GM21825 (cell line): ENCODE measurements at regions not wholly inside any gene's neighbourhood (a gene's known extent, or its start where the extent isn't known, plus 50 kb on each side); places are given as distances from the start of the nearest gene placed in this dataset.
"Not testable (repeated sequence)": the region's sequence is repeated elsewhere in the genome, so short reads cannot be mapped to it uniquely, and the experiment has no call there.

Experiments
- ATAC-seq: cut with Tn5 transposase; IDR thresholded peaks from one replicate; pipeline ENCODE4 v1.9.1; 2021; ENCODE audit warnings: mild to moderate bottlenecking, moderate library complexity; ENCODE audit not compliant: unreplicated experiment

- ATAC-seq = no peak
These were observed 900.3 kb downstream of the IPMK start for GRCh38 chr10:57367412-57367811.

- no peak for ATAC-seq
These were observed 904.9 kb downstream of the IPMK start for GRCh38 chr10:57362811-57363210.

DNA sequence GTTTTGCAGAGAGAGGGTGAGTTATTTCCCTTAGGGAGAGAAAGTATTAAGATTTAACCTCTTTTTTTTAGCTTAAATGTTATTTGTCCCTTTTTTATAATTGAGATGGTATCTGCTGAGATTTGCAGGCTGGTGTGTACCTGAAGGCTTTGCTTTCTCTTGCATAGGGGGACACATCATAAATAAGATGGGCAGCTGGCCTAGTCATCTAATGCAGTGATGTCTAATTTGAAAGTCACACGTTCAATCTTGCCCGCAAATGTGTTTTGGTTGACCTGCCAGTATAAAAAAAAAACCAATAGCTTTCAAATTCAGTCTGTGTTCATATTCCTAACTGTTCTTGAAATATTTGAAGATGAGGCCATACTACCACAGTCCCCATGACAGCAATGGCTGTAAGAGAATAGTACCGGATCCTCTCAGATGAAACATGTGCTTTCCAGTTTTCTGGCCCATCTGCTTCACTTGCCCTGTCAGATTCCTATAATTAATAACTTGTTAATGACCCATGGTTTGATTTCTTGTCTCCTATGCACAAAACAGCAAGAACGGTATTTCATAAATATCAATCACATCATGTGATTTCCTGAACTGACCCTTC, 914.2 kb downstream of the IPMK start:
- no peak for ATAC-seq

- no peak for ATAC-seq
These were observed 916.6 kb downstream of the IPMK start for GRCh38 chr10:57351076-57351475.

- ATAC-seq = no peak
These were observed 926.4 kb downstream of the IPMK start for GRCh38 chr10:57341294-57341693.

GRCh38 chr10:57338823-57339558, 928.7 kb downstream of the IPMK start:
- peak; percentile 73 for ATAC-seq

DNA sequence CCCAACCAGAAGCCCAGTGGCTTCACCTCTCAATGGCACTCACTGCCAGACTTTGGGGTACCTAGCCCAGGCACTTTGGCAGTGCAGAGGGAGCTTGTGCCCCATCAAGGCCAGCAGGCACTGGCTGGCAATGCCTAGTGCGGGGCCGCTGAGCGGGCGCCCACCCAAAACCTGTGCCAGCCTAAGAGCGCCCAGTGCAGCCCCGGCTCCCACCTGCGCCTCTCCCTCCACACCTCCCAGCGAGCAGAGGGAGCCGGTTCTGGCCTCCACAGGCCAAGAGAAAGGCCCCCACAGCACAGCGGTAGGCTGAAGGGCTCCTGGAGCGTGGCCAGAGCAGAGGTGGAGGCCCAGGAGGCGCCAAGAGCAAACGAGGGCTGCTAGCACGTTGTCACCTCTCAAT, 930.8 kb downstream of the IPMK start:
- ATAC-seq = no peak

DNA sequence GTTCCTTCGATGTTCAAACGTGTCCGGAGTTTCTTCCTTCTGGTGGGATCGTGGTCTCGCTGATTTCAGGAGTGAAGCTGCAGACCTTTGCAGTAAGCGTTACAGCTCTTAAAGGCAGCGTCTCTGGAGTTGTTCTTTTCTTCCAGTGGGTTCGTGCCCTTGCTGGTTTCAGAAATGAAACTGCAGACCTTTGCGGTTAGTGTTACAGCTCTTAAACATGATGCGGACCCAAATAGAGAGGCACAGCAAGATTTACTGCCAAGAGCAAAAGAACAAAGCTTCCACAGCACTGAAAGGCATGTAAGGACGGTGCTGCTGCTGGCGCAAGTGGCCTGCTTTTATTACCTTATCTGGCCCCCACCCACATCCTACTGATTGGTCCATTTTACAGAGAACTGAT, 931.4 kb downstream of the IPMK start:
- ATAC-seq = no peak

- ATAC-seq = no peak
These were observed 933.2 kb downstream of the IPMK start for GRCh38 chr10:57334523-57334922.

DNA sequence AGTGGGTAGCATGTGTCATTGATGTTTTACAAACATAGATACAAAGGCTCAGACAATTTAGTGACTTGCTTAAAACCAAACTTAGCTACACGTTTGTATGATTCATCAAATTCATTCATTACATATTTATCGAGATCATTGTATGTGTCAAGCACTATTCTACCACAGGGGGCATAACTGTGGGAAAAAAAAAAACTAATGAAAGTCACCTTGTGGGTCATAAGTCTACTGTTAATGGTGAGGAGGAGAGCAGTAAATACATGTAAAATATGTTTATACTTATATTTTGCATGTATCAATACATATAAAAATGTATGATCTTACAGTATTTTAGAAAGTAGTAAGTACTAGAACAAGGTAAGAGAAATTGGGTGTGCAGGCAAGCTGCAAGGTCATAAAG, 933.8 kb downstream of the IPMK start:
- ATAC-seq = no peak

GRCh38 chr10:57321400-57321854, 946.3 kb downstream of the IPMK start:
- ATAC-seq = not testable (repeated sequence)

- ATAC-seq = no peak
These were observed 947.3 kb downstream of the IPMK start for GRCh38 chr10:57320416-57320815.

- ATAC-seq = no peak
These were observed 953.0 kb upstream of the ZWINT start for GRCh38 chr10:57314046-57314445.

DNA sequence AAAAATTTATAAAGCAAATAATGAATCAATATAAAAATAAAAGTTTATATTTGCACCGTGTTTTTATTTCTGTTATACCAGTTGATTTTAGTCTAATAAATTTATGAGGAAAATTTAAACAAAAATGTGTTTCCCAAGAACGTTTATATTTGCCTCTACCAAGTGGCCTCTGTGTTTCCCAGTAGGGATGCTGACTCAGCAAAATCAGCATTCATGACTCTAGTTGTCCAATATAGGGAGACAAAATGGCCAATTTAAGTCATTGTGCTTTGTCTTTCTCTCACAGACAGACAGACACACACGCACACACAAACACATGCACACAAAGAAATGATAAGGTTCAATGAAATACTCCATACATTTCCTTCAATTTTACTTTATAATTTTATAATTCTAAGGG, 942.5 kb upstream of the ZWINT start:
- ATAC-seq = no peak

DNA sequence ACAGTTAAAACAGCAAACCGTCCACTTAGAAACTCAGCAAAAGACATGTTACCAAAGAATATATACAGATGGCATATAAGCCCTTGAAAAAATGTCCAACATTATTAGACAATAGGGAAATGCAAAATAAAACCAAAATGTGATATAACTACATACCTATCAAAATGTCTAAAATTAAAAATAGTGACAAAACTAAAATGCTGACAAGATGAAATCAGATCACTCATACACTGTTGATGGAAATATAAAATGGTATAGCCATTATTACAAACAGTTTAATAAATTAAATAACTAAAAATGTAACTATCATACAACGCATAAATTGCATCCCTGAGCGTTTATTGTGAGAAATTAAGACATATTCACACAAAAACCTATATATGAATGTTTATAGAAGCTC, 939.7 kb upstream of the ZWINT start:
- ATAC-seq = no peak

- ATAC-seq = no peak
These were observed 933.6 kb upstream of the ZWINT start for GRCh38 chr10:57294698-57295097.

- no peak for ATAC-seq
These were observed 927.7 kb upstream of the ZWINT start for GRCh38 chr10:57288754-57289153.

DNA sequence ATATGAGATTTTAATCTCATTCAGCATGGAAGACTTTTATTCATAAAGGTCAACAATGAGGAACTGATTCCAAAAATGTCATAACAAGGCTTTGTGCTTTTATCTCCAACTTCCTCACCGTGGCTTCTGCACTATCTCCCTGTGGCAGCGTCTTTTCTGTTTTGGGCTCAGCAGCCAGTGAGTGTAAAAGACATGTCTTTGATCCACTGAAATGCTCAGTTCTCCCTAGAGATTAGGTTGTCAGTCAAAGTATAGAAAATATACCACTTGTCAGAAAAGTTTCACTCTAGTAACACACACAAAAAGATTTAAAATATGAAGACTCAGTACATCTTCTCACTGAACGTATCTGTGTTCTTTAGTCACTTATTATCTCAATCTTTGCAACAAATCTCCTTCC, 901.8 kb upstream of the ZWINT start:
- no peak for ATAC-seq

DNA sequence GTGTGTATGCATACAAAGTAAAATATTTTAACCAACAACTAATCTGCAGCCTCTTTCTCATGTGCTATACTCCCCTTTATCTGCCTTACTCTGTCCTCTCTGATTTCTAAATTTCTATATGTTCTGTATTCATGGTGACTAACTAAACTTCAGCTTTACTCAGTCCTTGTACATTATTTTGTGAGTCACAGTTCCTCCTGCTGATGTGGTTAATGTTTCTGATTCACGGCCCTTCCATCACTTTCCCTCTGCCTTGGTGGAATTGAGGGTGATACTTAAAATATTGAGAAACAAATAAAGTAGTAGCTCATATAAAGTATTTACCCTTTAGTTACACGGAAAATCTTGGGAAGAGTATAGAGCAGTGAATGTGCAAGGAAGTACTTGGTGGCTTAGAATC, 899.1 kb upstream of the ZWINT start:
- no peak for ATAC-seq

- ATAC-seq = no peak
These were observed 888.7 kb upstream of the ZWINT start for GRCh38 chr10:57249615-57250281.

DNA sequence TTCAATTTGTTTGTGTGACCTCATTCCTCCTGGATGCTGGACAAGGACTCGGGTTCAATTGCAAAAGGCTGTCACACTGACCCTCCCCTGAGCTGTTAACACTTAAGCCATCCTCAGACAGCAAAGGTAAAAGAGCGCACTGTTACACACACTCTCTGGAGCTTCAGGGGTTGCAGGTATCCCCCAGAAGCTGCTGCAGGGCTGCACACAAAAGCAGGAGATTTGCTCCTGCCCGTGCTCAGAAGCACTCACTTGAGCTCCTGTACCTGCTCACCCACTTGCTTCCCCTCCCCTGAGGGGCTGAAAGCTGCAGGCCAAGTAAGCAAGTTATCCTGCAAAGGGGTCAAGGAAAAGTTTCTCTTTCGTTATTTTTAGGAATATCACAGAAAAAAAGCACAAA, 886.2 kb upstream of the ZWINT start:
- no peak for ATAC-seq

- ATAC-seq = no peak
These were observed 864.9 kb upstream of the ZWINT start for GRCh38 chr10:57225920-57226319.
